IPS-20b (cell line): ENCODE measurements at regions not wholly inside any gene's neighbourhood (a gene's known extent, or its start where the extent isn't known, plus 50 kb on each side); places are given as distances from the start of the nearest gene placed in this dataset.
"Not testable (repeated sequence)": the region's sequence is repeated elsewhere in the genome, so short reads cannot be mapped to it uniquely, and the experiment has no call there.

Source experiments
- H3K27ac ChIP-seq: one replicate; pipeline ENCODE4 v1.5.1; 2013; ENCODE audit warnings: low read length
- H3K27me3 ChIP-seq: 2 replicates; pipeline ENCODE4 v1.6.1; 2013; ENCODE audit warnings: mild to moderate bottlenecking, low read length, inconsistent platforms; ENCODE audit not compliant: insufficient read depth
- H3K36me3 ChIP-seq: 2 replicates; pipeline ENCODE4 v1.6.1; 2013; ENCODE audit warnings: low read depth, mild to moderate bottlenecking, inconsistent platforms, low read length, moderate library complexity; ENCODE audit not compliant: insufficient read depth
- H3K4me1 ChIP-seq: 2 replicates; pipeline ENCODE4 v1.6.1; 2013; ENCODE audit warnings: mild to moderate bottlenecking, control low read depth, inconsistent platforms, low read length, moderate library complexity; ENCODE audit not compliant: insufficient read depth
- H3K4me3 ChIP-seq: 2 replicates; pipeline ENCODE4 v1.5.1; 2013; ENCODE audit warnings: mild to moderate bottlenecking, low read length, inconsistent platforms
- H3K9ac ChIP-seq: 2 replicates; pipeline ENCODE4 v1.6.1; 2013; ENCODE audit warnings: low read depth, mild to moderate bottlenecking, inconsistent platforms, low read length, moderate library complexity
- H3K9me3 ChIP-seq: 2 replicates; pipeline ENCODE4 v1.6.1; 2013; ENCODE audit warnings: mild to moderate bottlenecking, low read depth, low read length, inconsistent platforms; ENCODE audit not compliant: insufficient read depth

DNA sequence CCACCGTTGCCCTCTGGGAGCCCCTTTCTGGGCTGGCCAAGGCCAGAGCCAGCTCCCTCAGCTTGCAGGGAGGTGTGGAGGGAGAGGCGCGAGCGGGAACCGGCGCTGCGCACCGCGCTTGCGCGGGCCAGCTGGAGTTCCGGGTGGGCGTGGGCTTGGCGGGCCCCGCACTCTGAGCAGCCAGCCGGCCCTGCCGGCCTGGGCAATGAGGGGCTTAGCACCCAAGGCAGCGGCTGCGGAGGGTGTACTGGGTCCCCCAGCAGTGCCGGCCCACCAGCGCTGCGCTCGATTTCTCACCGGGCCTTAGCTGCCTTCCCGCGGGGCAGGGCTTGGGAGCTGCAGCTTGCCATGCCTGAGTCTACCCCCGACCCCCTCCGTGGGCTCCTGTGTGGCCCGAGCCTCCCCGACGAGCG lies 177.7 kb upstream of the FIGN start:
- H3K4me3 ChIP-seq, H3K36me3 ChIP-seq, H3K4me1 ChIP-seq, H3K27ac ChIP-seq, H3K9ac ChIP-seq, H3K27me3 ChIP-seq, H3K9me3 ChIP-seq: not testable (repeated sequence)

DNA sequence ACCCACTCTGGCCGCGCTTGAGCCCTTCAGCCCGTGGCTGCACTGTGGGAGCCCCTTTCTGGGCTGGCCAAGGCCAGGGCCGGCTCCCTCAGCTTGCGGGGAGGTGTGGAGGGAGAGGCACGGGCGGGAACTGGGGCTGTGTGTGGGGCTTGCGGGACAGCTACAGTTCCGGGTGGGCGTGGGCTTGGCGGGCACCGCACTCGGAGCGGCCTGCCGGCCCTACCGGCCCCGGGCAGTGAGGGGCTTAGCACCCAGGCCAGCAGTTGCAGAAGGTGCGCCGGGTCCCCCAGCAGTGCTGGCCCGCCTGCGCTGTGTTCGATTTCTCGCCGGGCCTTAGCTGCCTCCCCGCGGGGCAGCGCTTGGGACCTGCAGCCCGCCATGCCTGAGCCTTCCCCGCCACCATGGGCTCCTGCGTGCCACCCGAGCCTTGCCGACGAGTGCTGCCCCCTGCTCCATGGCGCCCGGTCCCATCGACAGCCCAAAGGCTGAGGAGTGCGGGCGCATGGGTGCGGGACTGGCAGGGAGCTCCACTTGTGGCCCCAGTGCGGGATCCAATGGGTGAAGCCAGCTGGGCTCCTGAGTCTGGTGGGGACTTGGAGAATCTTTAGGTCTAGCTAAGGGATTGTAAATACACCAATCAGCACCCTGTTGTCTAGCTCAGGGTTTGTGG lies 173.7 kb upstream of the FIGN start:
- Histone ChIP-seq H3K9me3 (no peaks in the 10 kb centered on the region), H3K9ac (no peak overlapping the region), H3K27me3 (no peaks in the 10 kb centered on the region), H3K27ac (no peak overlapping the region), H3K4me3 (no peak overlapping the region), H3K4me1 (no peaks in the 10 kb centered on the region), H3K36me3 (no peaks in the 10 kb centered on the region)

DNA sequence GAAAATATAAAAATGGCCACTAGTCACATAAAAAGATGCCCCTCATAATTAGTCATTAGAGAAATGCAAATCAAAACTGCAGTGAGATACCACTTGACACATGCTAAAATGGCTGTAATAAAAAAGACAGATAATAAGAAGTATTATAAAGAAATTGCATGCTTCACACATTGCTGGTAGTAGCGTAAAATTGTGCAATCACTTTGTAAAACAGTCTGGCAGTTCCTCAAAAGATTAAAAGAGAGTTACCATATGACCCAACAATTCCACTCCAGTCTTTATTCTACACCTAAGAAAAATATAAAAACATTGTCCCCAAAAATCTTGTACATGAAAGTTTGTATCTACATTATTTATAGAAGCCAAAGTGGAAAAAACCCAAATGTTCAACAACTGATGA lies 170.6 kb upstream of the FIGN start:
- Histone ChIP-seq H3K9ac (no peak overlapping the region), H3K27me3 (no peaks in the 10 kb centered on the region), H3K4me1 (no peaks in the 10 kb centered on the region), H3K4me3 (no peak overlapping the region), H3K27ac (no peak overlapping the region), H3K9me3 (no peaks in the 10 kb centered on the region), H3K36me3 (no peaks in the 10 kb centered on the region)

DNA sequence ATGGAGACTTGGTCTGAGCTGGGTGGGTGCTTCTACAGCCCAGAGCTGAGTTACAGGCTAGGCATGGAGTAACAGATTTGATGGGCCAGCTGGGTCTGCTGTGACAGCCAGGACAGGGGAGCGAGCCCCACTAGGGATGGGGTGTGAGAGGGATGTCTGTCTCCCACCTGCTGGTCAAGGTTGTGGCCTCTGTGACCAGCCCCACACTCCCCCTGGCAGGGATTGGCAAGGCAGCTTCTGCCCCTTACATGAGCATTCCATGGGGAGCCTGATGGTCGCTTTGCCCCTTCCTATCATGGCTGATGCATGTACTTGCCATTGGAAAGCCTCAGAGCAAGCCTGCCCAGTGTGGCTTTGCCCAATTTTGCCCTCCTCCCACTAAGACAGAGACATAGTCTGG lies 162.0 kb upstream of the FIGN start:
- H3K9me3 ChIP-seq, result peaks cover 7% of the 10 kb centered on the region; the same call in 1 of the 2 replicates
- H3K4me3 ChIP-seq, result no peak overlapping the region
- no peak overlapping the region for H3K27ac ChIP-seq
- no peak overlapping the region for H3K9ac ChIP-seq
- no peaks in the 10 kb centered on the region for H3K27me3 ChIP-seq
- no peaks in the 10 kb centered on the region for H3K36me3 ChIP-seq
- H3K4me1 ChIP-seq, result no peaks in the 10 kb centered on the region

DNA sequence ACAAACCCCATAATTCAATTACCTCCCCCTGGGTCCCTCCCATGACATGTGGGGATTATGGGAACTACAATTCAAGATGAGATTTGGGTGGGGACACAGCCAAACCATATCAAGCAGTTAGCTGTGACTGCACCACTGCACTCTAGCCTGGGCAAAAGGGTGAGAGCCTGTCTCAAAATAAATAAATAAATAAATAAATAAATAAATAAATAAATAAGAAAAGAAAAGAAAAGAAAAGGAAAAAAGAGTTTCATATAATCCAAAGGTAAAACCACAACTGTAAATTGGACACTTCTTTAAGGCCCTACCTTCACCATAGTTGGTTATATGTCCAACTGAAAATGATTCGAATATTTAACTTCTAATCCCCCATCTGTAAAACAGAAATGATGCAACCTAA lies 157.6 kb upstream of the FIGN start:
- H3K4me1 ChIP-seq, H3K36me3 ChIP-seq, H3K4me3 ChIP-seq, H3K27ac ChIP-seq, H3K27me3 ChIP-seq, H3K9ac ChIP-seq: not testable (repeated sequence)
- H3K9me3 ChIP-seq, result peaks cover 13% of the 10 kb centered on the region

DNA sequence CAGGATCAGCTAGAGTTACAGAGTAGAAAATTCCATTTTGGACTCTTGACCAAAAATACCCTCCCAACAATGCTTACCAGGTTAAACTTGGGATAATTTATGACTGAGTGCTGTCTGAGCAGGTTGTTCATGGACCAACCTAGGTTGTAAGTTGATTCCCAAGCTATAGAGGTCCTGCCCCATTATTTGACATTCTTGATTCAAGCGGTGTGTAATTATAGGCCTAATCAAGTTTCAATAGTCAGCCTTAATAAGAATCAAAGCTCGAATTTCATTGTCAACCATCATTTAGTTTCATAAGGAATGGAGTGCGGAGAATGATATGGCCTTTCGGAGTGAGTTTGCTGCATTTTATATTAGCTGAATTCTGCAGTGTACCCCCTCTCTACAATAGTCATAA lies 152.8 kb upstream of the FIGN start:
- Histone ChIP-seq H3K36me3 (no peaks in the 10 kb centered on the region), H3K9me3 (peaks cover 13% of the 10 kb centered on the region), H3K27me3 (no peaks in the 10 kb centered on the region), H3K9ac (no peak overlapping the region), H3K4me1 (no peaks in the 10 kb centered on the region), H3K4me3 (no peak overlapping the region), H3K27ac (no peak overlapping the region)

DNA sequence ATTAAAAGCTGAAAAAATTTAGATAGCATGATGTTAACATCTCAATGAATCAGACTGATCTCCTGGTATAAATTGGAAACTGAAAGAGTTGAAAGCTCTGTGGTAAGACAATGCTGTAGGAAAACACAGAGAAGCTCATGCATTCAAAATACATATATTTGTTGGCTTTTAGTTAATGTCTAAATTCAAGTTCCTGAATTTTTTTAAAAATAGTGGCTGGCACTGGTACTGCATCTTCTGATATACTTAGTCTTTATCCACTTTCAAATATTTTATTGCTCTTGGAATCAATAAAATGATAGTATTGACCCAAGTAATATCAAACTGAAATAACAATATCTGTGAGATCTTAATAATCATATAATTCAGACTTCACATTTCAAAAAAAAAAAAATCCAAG lies 151.4 kb upstream of the FIGN start:
- H3K9me3 ChIP-seq, result peaks cover 6% of the 10 kb centered on the region; the same call in 1 of the 2 replicates
- H3K27ac ChIP-seq, result no peak overlapping the region
- no peaks in the 10 kb centered on the region for H3K27me3 ChIP-seq
- no peaks in the 10 kb centered on the region for H3K4me1 ChIP-seq
- no peak overlapping the region for H3K9ac ChIP-seq
- no peaks in the 10 kb centered on the region for H3K36me3 ChIP-seq
- H3K4me3 ChIP-seq, result no peak overlapping the region

DNA sequence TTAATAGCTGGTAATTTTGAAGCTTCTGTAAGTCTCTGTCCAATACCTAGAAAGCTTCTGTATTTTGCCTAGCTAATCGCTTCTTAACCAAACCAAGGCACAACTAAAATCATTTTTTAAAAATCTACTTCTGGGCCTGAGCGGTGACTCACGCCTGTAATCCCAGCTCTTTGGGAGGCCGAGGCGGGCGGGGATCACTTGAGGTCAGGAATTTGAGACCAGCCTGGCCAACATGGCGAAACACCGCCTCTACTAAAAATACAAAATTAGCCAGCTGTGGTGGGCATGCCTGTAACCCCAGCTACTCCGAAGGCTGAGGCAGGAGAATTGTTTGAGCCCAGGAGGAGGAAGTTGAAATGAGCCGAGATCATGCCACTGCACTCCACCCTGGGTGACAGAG lies 148.6 kb upstream of the FIGN start:
- no peaks in the 10 kb centered on the region for H3K36me3 ChIP-seq
- H3K9me3 ChIP-seq, result no peaks in the 10 kb centered on the region
- H3K9ac ChIP-seq, result no peak overlapping the region
- H3K27me3 ChIP-seq, result no peaks in the 10 kb centered on the region
- no peaks in the 10 kb centered on the region for H3K4me1 ChIP-seq
- no peak overlapping the region for H3K4me3 ChIP-seq
- no peak overlapping the region for H3K27ac ChIP-seq

DNA sequence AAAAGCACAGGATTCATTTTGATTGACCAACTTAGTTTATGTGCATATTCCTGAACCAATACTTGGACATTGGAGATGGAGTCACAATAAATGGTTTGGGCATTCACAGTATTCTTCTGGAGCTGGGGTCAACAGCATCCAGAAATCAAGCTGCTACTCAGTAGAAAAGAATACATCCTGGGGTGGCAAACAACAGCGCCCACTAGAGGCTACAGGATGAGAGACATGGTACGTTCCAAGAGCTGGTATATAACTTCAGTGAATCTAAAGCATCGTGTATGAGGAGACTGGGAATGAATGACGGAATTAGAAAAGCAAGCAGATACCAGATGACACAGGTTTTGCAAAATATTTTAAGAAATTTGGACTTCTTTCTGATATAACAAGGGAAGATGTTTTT lies 142.9 kb upstream of the FIGN start:
- no peaks in the 10 kb centered on the region for H3K4me1 ChIP-seq
- no peak overlapping the region for H3K27ac ChIP-seq
- no peak overlapping the region for H3K9ac ChIP-seq
- no peaks in the 10 kb centered on the region for H3K27me3 ChIP-seq
- H3K9me3 ChIP-seq, result no peaks in the 10 kb centered on the region
- H3K4me3 ChIP-seq, result no peak overlapping the region
- no peaks in the 10 kb centered on the region for H3K36me3 ChIP-seq

DNA sequence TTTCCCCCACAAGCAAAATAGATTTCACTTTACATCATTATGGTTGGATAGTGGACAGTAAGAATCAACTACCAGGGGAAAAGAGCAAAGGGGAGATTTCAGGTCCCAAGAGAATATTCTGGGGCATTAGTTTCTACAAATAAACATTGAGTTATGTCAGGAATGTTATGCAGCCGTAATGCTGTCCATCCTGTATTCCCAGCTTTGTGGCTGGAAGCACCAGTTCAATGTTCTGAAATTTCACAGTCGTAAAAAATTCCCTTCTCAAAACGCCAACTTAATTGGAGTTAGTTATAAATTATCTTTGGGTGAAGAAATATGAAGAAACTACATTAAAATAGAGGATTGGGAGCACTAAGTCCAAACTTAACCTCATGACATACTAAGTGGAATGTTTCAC lies 141.5 kb upstream of the FIGN start:
- H3K36me3 ChIP-seq, result no peaks in the 10 kb centered on the region
- no peaks in the 10 kb centered on the region for H3K9me3 ChIP-seq
- no peak overlapping the region for H3K9ac ChIP-seq
- no peaks in the 10 kb centered on the region for H3K27me3 ChIP-seq
- no peaks in the 10 kb centered on the region for H3K4me1 ChIP-seq
- no peak overlapping the region for H3K27ac ChIP-seq
- no peak overlapping the region for H3K4me3 ChIP-seq

DNA sequence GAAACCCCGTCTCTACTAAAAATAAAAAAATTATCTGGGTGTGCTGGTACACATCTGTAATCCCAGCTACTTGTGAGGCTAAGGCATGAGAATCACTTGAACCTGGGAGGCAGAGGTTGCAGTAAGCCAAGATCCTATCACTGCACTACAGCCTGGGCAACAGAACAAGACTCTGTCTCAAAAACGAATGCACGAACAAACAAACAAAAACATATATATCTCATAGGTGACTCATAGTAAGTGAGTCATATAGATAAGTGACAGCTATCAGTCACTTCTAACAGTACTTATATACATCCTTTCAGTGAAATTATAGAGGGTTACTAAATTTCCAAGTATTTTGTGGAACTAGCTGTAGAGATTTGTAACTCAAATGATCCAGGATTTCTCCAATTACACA lies 127.3 kb upstream of the FIGN start:
- H3K36me3 ChIP-seq, result no peaks in the 10 kb centered on the region
- H3K27me3 ChIP-seq, result no peaks in the 10 kb centered on the region
- H3K4me3 ChIP-seq, result no peak overlapping the region
- no peak overlapping the region for H3K27ac ChIP-seq
- H3K9me3 ChIP-seq, result no peaks in the 10 kb centered on the region
- H3K4me1 ChIP-seq, result no peaks in the 10 kb centered on the region
- no peak overlapping the region for H3K9ac ChIP-seq

DNA sequence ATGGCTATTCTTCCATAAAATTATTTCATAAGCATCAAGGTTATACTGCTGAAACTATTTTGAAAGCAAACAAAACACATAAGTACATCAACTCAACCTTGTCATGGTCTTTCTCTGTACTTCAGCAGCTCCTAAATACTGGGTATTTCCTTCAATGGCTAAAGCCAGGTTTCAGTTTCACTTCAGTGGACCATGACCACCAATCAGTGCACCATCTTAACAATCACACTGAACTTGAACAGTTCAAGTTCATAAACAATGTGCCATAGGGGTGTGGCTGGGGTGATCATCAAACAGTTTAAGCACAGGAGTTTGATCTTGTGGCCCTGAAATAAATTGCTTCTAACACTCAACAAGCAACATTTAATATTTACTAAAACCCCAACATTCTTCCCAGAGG lies 124.1 kb upstream of the FIGN start:
- H3K9me3 ChIP-seq, result no peaks in the 10 kb centered on the region
- no peak overlapping the region for H3K9ac ChIP-seq
- H3K4me1 ChIP-seq, result no peaks in the 10 kb centered on the region

More for the DNA sequence above, 124.1 kb upstream of the FIGN start:
- no peak overlapping the region for H3K4me3 ChIP-seq
- no peaks in the 10 kb centered on the region for H3K36me3 ChIP-seq
- no peak overlapping the region for H3K27ac ChIP-seq
- H3K27me3 ChIP-seq, result no peaks in the 10 kb centered on the region
